ENCODE measurements at regions not wholly inside any gene's neighbourhood (a gene's known extent, or its start where the extent isn't known, plus 50 kb on each side); places are given as distances from the start of the nearest gene placed in this dataset.

DNA sequence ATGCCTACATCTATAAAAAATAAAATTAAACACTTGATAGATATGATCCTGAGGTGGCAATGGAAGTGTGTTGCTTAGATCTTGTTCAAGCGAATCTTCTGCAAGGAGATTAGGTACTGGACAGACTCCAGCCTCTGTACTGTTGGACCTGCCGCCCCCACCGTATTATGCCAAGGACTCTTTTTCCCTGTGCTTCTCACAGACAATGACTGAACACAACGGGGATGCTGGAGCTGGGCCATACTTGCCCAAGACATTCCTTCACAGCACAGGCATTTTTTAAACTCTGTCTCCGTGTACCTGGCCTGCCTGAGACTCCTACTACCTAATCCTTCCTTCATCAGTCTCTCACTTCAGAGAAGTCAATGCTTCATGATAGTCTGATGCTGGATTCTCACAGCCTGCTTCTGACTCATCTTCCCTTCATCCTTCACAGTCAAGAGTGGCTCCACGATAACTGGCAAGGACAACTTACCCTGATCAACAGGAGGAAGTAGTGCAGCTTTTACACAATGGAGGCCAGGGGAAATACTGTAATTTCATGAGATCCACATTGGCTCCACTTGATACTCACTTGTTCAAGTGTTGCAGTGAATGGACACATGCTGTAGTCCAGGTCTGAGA lies 754.6 kb upstream of the AGA start:
- no peak for FAIRE-seq
- H3K9me3 ChIP-seq (ENCODE audit: control insufficient read depth in 2 of 3, insufficient read depth in 1 of 3, low read length in 3 of 3): no peaks in the 10 kb centered on the region
- no peaks in the 10 kb centered on the region for H3K36me3 ChIP-seq (ENCODE audit: control insufficient read depth in 2 of 3, insufficient read depth in 3 of 3, low read length in 3 of 3)
- H3K9ac ChIP-seq (ENCODE audit: low read length in 3 of 3): no peak overlapping the region
- no peaks in the 10 kb centered on the region for H3K4me1 ChIP-seq (ENCODE audit: control insufficient read depth in 2 of 3, insufficient read depth in 2 of 3, low read depth in 1 of 3, low read length in 3 of 3)
- TF ChIP-seq, protein P1, sequence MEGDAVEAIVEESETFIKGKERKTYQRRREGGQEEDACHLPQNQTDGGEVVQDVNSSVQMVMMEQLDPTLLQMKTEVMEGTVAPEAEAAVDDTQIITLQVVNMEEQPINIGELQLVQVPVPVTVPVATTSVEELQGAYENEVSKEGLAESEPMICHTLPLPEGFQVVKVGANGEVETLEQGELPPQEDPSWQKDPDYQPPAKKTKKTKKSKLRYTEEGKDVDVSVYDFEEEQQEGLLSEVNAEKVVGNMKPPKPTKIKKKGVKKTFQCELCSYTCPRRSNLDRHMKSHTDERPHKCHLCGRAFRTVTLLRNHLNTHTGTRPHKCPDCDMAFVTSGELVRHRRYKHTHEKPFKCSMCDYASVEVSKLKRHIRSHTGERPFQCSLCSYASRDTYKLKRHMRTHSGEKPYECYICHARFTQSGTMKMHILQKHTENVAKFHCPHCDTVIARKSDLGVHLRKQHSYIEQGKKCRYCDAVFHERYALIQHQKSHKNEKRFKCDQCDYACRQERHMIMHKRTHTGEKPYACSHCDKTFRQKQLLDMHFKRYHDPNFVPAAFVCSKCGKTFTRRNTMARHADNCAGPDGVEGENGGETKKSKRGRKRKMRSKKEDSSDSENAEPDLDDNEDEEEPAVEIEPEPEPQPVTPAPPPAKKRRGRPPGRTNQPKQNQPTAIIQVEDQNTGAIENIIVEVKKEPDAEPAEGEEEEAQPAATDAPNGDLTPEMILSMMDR (IDR thresholded peaks at IDR 0.05; ENCODE audit: borderline replicate concordance, extremely low read depth, insufficient read depth): no peak
- H3K27ac ChIP-seq (ENCODE audit: low read depth in 2 of 2, low read length in 2 of 2): no peak overlapping the region
- H3K27me3 ChIP-seq (ENCODE audit: control insufficient read depth, insufficient read depth, low read length): no peaks in the 10 kb centered on the region
- no peak for DNase-seq
- intact Hi-C loops (cut with DNase I): no loop called here
- no peak overlapping the region for H3K4me3 ChIP-seq (ENCODE audit: low read length in 3 of 3)

DNA sequence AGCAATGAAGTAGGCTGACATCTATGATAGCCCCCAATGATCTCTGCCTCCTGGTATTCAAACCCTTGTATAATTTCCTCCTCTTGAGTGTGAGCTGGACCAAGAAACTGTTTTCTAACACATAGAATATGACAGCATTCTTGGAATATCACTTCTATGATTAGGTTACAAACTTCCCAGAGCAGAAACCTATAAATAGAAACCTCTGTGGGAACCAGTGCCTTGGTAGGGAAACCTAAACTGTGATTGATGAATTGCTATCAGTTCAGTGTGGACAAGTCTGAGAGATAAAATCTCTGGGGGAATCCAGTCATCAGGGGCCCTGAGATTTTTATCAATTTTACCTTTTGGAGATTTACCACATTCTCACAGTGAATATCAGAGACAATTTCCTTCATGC lies 756.5 kb upstream of the AGA start:
- no peak overlapping the region for H3K9ac ChIP-seq (ENCODE audit: low read length in 3 of 3)
- H3K27me3 ChIP-seq (ENCODE audit: control insufficient read depth, insufficient read depth, low read length): no peaks in the 10 kb centered on the region
- peaks cover 0 to 2% (median 0%) of the 10 kb centered on the region in 3 donors for H3K9me3 ChIP-seq (ENCODE audit: control insufficient read depth in 2 of 3, insufficient read depth in 1 of 3, low read length in 3 of 3)
- H3K27ac ChIP-seq (ENCODE audit: low read depth in 2 of 2, low read length in 2 of 2): no peak overlapping the region
- no peak for FAIRE-seq
- H3K36me3 ChIP-seq (ENCODE audit: control insufficient read depth in 2 of 3, insufficient read depth in 3 of 3, low read length in 3 of 3): no peaks in the 10 kb centered on the region
- H3K4me1 ChIP-seq (ENCODE audit: control insufficient read depth in 2 of 3, insufficient read depth in 2 of 3, low read depth in 1 of 3, low read length in 3 of 3): no peaks in the 10 kb centered on the region
- TF ChIP-seq, protein P1 (IDR thresholded peaks at IDR 0.05; ENCODE audit: borderline replicate concordance, extremely low read depth, insufficient read depth): no peak
- DNase-seq: no peak
- intact Hi-C loops (cut with DNase I): no loop called here
- H3K4me3 ChIP-seq (ENCODE audit: low read length in 3 of 3): no peak overlapping the region

- Histone ChIP-seq H3K36me3 (ENCODE audit: control insufficient read depth in 2 of 3, insufficient read depth in 3 of 3, low read length in 3 of 3) (no peaks in the 10 kb centered on the region), H3K9ac (ENCODE audit: low read length in 3 of 3) (no peak overlapping the region), H3K4me3 (ENCODE audit: low read length in 3 of 3) (no peak overlapping the region), H3K4me1 (ENCODE audit: control insufficient read depth in 2 of 3, insufficient read depth in 2 of 3, low read depth in 1 of 3, low read length in 3 of 3) (no peaks in the 10 kb centered on the region), H3K27ac (ENCODE audit: low read depth in 2 of 2, low read length in 2 of 2) (no peak overlapping the region), H3K9me3 (ENCODE audit: control insufficient read depth in 2 of 3, insufficient read depth in 1 of 3, low read length in 3 of 3) (peaks cover 0 to 3% (median 0%) of the 10 kb centered on the region in 3 donors), H3K27me3 (ENCODE audit: control insufficient read depth, insufficient read depth, low read length) (no peaks in the 10 kb centered on the region)
- TF ChIP-seq, protein P1 (IDR thresholded peaks at IDR 0.05; ENCODE audit: borderline replicate concordance, extremely low read depth, insufficient read depth): no peak
- intact Hi-C loops (cut with DNase I): no loop called here
- no peak for FAIRE-seq
- no peak for DNase-seq
These were observed 760.2 kb upstream of the AGA start for GRCh38 chr4:178202422-178202821.

- DNase-seq (no peak), FAIRE-seq (no peak)
- Histone ChIP-seq H3K36me3 (ENCODE audit: control insufficient read depth in 2 of 3, insufficient read depth in 3 of 3, low read length in 3 of 3) (no peaks in the 10 kb centered on the region), H3K9ac (ENCODE audit: low read length in 3 of 3) (no peak overlapping the region), H3K4me1 (ENCODE audit: control insufficient read depth in 2 of 3, insufficient read depth in 2 of 3, low read depth in 1 of 3, low read length in 3 of 3) (no peaks in the 10 kb centered on the region), H3K27me3 (ENCODE audit: control insufficient read depth, insufficient read depth, low read length) (no peaks in the 10 kb centered on the region), H3K9me3 (ENCODE audit: control insufficient read depth in 2 of 3, insufficient read depth in 1 of 3, low read length in 3 of 3) (peaks cover 0 to 3% (median 0%) of the 10 kb centered on the region in 3 donors), H3K27ac (ENCODE audit: low read depth in 2 of 2, low read length in 2 of 2) (no peak overlapping the region), H3K4me3 (ENCODE audit: low read length in 3 of 3) (no peak overlapping the region)
- TF ChIP-seq, protein P1 (IDR thresholded peaks at IDR 0.05; ENCODE audit: borderline replicate concordance, extremely low read depth, insufficient read depth): no peak
- intact Hi-C loops (cut with DNase I): no loop called here
These were observed 763.6 kb upstream of the AGA start for GRCh38 chr4:178205826-178206225.

All from kidney (tissue), 13 donors.